ENCODE measurements at regions not wholly inside any gene's neighbourhood (a gene's known extent, or its start where the extent isn't known, plus 50 kb on each side); places are given as distances from the start of the nearest gene placed in this dataset.

- no peak for DNase-seq (ENCODE audit: low read depth)
- H3K4me3 ChIP-seq (ENCODE audit: low read depth, low read length): no peak overlapping the region
- no peak for TF ChIP-seq CTCF (IDR thresholded peaks at IDR 0.05; ENCODE audit: insufficient read depth, low read depth, low read length, missing control alignments)
Measured at GRCh38 chr14:87450193-87450592, 542.8 kb downstream of the GALC start.

DNA sequence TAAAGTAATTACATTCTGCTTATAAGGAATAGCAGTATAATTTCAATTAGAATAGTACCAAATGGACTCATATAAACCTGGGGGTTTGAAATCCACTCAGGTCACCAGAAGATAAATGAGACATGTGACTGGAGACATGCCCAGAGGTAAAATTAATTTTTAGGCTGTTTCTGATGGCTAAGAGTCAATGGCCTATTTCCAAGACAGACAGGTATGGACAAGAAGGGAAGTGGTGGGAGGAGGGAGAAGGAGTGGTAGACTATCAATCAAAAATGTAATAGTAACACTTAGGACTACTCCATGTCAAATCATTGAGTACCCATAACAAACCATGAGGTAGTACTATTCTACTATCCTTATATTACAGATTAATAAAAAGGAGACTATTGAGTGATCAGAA lies 544.0 kb downstream of the GALC start:
- no peak for TF ChIP-seq CTCF (IDR thresholded peaks at IDR 0.05; ENCODE audit: insufficient read depth, low read depth, low read length, missing control alignments)
- DNase-seq (ENCODE audit: low read depth): no peak

DNA sequence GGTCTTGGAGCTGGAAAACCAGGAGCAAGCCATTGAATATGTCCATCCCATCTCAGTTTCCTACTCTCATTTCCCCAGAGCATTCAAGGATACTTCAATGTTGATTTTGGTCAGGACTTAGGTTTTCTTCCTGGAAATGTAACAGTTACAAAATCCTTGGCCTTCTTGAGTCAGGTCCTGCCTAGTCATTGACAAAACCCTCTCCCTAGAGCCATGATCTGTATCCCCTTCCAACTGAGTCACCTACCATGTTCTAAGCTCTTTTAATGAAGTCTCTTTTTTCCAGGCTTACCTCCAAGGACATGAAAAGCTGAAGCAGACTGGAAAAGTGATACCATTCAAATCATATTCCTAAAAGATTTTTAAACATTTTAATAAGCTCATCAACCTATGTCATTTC lies 549.2 kb downstream of the GALC start:
- TF ChIP-seq CTCF (IDR thresholded peaks at IDR 0.05; ENCODE audit: insufficient read depth, low read depth, low read length, missing control alignments): no peak
- no peak overlapping the region for H3K4me3 ChIP-seq (ENCODE audit: low read depth, low read length)
- DNase-seq (ENCODE audit: low read depth): no peak

More for the DNA sequence above, 544.0 kb downstream of the GALC start:
- no peak overlapping the region for H3K4me3 ChIP-seq (ENCODE audit: low read depth, low read length)

- DNase-seq (ENCODE audit: low read depth): no peak
- no peak overlapping the region for H3K4me3 ChIP-seq (ENCODE audit: low read depth, low read length)
- TF ChIP-seq CTCF (IDR thresholded peaks at IDR 0.05; ENCODE audit: insufficient read depth, low read depth, low read length, missing control alignments): no peak
Measured at GRCh38 chr14:87443039-87443438, 549.9 kb downstream of the GALC start.

DNA sequence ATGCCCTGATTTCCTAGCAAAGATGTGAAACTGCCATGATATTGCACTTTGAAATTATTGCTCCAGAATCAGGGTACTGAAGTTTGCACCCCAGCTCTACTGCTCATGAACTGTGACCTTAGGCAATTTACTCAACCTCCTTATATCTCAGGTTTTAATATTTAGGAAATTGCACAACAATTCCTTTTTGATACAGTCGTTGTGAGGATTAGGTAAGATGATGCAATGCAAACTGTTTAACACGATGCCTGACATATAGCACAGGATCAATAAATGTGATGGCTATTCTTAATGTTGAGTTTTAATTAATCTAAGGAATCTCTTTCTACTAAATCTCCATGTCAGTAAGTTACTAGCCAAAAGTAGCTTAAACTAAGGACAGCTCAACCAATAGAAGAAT lies 555.8 kb downstream of the GALC start:
- no peak for DNase-seq (ENCODE audit: low read depth)
- H3K4me3 ChIP-seq (ENCODE audit: low read depth, low read length): no peak overlapping the region
- TF ChIP-seq CTCF (IDR thresholded peaks at IDR 0.05; ENCODE audit: insufficient read depth, low read depth, low read length, missing control alignments): no peak

GRCh38 chr14:87434680-87435079 lies 558.3 kb downstream of the GALC start:
- no peak for TF ChIP-seq CTCF (IDR thresholded peaks at IDR 0.05; ENCODE audit: insufficient read depth, low read depth, low read length, missing control alignments)
- H3K4me3 ChIP-seq (ENCODE audit: low read depth, low read length): no peak overlapping the region
- no peak for DNase-seq (ENCODE audit: low read depth)

DNA sequence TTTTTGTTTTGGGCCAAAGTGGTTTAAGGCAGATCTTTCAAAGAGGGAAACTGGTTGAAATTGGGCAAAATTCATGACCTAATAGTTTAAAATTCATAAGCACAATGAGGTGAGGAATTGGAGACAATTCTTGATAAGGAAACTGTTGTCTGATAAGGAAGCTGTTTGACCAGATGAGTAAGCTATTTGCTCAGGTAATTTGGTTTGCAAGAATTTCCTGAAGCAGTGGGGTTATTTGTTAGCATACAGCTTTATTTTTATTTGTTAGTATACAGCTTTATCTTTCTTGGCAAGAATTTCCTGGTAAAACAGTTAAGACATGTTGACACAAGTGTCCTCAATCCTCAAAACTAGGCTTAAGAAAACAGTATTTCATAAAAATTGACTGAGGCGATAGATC lies 559.0 kb downstream of the GALC start:
- no peak for DNase-seq (ENCODE audit: low read depth)
- no peak for TF ChIP-seq CTCF (IDR thresholded peaks at IDR 0.05; ENCODE audit: insufficient read depth, low read depth, low read length, missing control alignments)

More for the DNA sequence above, 559.0 kb downstream of the GALC start:
- H3K4me3 ChIP-seq (ENCODE audit: low read depth, low read length): no peak overlapping the region

Measured in GM12865 (cell line).